K562 (cell line): ENCODE measurements at regions not wholly inside any gene's neighbourhood (a gene's known extent, or its start where the extent isn't known, plus 50 kb on each side); places are given as distances from the start of the nearest gene placed in this dataset.

ENCODE experiments used
- MGA ChIP-seq: fragments of 450-650 bp; IDR thresholded peaks from 2 replicates; pipeline ENCODE4 v1.6.1; 2016; ENCODE audit warnings: mild to moderate bottlenecking, moderate library complexity

GRCh38 chr2:22486343-22486742 lies 898.6 kb upstream of the KLHL29 start (continued):
- TF ChIP-seq MGA, result no peak
- TF ChIP-seq, all 486 proteins: peak for 0
